ENCODE measurements at regions not wholly inside any gene's neighbourhood (a gene's known extent, or its start where the extent isn't known, plus 50 kb on each side); places are given as distances from the start of the nearest gene placed in this dataset.

DNA sequence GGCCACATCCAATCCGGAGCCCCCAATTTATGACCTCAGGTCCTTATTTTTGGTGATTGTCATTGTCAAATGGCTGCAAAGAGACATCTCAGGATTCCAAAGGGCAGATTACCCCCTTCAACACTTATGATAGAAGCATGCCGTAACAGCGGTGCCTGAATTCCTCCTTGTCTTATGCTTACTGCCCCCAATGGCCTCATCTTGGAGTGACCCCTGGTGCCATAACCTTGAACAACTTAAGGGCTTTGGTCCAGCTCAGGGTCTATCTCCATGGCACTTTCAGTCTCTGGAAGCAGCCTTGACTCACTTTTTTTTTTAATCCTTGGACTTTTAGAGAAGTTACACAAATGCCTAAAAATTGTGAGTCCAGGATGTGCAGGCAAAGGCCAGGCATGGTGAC lies 171.6 kb upstream of the ZNF507 start:
- 90% methylated on average over 3 of the region's 3 CpGs for WGBS (ENCODE audit: low lambda C conversion rate, missing lambda C conversion rate)
- Histone ChIP-seq H3K9me2 (replicated peaks; ENCODE audit: insufficient read depth) (no peaks in the 10 kb centered on the region), H3K4me3 (no peak overlapping the region), H3K36me3 (replicated peaks; ENCODE audit: insufficient read depth, low read depth) (no peaks in the 10 kb centered on the region), H3K9me3 (ENCODE audit: low read depth) (no peaks in the 10 kb centered on the region), H3K4me2 (no peak overlapping the region), H2AFZ (no peak overlapping the region), H3K79me2 (no peaks in the 10 kb centered on the region), H3K27me3 (peaks cover 15% of the 10 kb centered on the region), H3K4me1 (ENCODE audit: insufficient read depth) (no peaks in the 10 kb centered on the region), H4K20me1 (ENCODE audit: insufficient read depth, poor library complexity, severe bottlenecking) (no peaks in the 10 kb centered on the region), H3K27ac (no peak overlapping the region)
- DNase-seq (ENCODE audit: low spot score) = no peak
- TF ChIP-seq EZH2 (IDR thresholded peaks at IDR 0.05; ENCODE audit: borderline replicate concordance) (no peak), EZH2phosphoT487 (IDR thresholded peaks at IDR 0.05; ENCODE audit: low read depth, severe bottlenecking, unreplicated experiment) (no peak)
- TF ChIP-seq, protein P1, sequence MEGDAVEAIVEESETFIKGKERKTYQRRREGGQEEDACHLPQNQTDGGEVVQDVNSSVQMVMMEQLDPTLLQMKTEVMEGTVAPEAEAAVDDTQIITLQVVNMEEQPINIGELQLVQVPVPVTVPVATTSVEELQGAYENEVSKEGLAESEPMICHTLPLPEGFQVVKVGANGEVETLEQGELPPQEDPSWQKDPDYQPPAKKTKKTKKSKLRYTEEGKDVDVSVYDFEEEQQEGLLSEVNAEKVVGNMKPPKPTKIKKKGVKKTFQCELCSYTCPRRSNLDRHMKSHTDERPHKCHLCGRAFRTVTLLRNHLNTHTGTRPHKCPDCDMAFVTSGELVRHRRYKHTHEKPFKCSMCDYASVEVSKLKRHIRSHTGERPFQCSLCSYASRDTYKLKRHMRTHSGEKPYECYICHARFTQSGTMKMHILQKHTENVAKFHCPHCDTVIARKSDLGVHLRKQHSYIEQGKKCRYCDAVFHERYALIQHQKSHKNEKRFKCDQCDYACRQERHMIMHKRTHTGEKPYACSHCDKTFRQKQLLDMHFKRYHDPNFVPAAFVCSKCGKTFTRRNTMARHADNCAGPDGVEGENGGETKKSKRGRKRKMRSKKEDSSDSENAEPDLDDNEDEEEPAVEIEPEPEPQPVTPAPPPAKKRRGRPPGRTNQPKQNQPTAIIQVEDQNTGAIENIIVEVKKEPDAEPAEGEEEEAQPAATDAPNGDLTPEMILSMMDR (IDR thresholded peaks at IDR 0.05; ENCODE audit: poor library complexity) = no peak

DNA sequence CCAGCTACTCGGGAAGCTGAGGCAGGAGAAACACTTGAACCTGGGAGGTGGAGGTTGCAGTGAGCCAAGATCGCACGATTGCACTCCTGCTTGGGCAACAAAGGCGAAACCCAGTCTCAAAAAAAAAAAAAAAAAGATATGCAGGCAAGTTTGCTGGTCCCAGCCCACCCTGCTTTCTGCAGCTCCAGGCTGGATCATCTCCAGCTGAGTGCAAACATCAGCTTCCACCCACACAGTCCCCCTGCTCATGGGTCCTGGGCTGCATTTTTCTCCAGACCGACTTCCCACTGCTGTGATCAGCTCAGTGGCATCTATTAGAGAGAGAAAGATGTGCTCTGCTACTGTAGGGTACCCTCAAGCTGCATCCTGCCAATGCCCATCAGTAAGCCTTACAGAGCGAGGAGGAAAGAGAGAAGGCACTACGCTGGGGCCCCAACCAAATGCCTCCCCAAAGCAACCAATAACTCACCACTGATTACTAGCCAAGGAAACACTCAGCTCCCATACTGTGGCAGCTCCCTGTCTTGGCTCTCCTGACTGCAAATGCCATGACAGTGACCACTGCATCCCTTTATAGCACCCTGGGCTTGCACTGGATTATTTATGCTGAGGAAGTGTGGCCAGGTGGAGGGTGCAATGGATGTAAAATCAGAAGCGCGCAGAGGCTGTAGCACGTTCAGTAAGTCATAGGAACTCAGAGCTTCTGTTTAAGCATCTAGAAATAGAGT lies 170.9 kb upstream of the ZNF507 start:
- 88% methylated on average over 10 of the region's 10 CpGs for WGBS (ENCODE audit: low lambda C conversion rate, missing lambda C conversion rate)
- no peaks in the 10 kb centered on the region for H3K9me3 ChIP-seq (ENCODE audit: low read depth)
- TF ChIP-seq, protein P1 (IDR thresholded peaks at IDR 0.05; ENCODE audit: poor library complexity) = no peak
- TF ChIP-seq EZH2 (IDR thresholded peaks at IDR 0.05; ENCODE audit: borderline replicate concordance) = no peak
- TF ChIP-seq EZH2phosphoT487 (IDR thresholded peaks at IDR 0.05; ENCODE audit: low read depth, severe bottlenecking, unreplicated experiment) = no peak
- H3K4me3 ChIP-seq = no peak overlapping the region
- no peak for DNase-seq (ENCODE audit: low spot score)
- H3K79me2 ChIP-seq = no peaks in the 10 kb centered on the region
- no peaks in the 10 kb centered on the region for H3K4me1 ChIP-seq (ENCODE audit: insufficient read depth)
- H3K4me2 ChIP-seq = no peak overlapping the region
- no peak overlapping the region for H2AFZ ChIP-seq
- no peaks in the 10 kb centered on the region for H3K9me2 ChIP-seq (replicated peaks; ENCODE audit: insufficient read depth)
- H3K27ac ChIP-seq = no peak overlapping the region
- H4K20me1 ChIP-seq (ENCODE audit: insufficient read depth, poor library complexity, severe bottlenecking) = no peaks in the 10 kb centered on the region
- H3K36me3 ChIP-seq (replicated peaks; ENCODE audit: insufficient read depth, low read depth) = no peaks in the 10 kb centered on the region
- H3K27me3 ChIP-seq = peaks cover 15% of the 10 kb centered on the region

DNA sequence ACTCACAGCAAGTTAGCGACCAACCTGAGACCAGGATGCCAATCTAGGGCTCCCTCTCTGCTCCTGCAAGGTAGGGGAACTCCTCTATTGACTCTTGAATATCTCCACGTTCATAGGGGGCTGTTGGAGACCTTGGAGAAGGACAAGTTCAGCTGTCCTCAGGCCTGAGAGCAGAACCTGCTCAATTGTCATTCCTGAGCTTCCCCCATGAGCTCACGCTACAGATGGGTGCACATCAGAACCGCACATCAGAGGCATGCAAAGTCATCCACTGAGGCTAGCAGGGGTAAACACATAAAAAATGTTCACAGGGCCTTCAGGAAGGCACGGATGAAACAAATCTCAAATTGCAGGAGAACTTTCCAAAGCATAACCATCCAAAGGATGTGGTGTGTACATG lies 168.8 kb upstream of the ZNF507 start:
- Histone ChIP-seq H3K4me2 (no peak overlapping the region), H3K4me3 (no peak overlapping the region), H4K20me1 (ENCODE audit: insufficient read depth, poor library complexity, severe bottlenecking) (no peaks in the 10 kb centered on the region), H2AFZ (no peak overlapping the region), H3K4me1 (ENCODE audit: insufficient read depth) (no peaks in the 10 kb centered on the region), H3K27me3 (peaks cover 9% of the 10 kb centered on the region), H3K27ac (no peak overlapping the region), H3K79me2 (no peaks in the 10 kb centered on the region), H3K9me2 (replicated peaks; ENCODE audit: insufficient read depth) (no peaks in the 10 kb centered on the region), H3K36me3 (replicated peaks; ENCODE audit: insufficient read depth, low read depth) (no peaks in the 10 kb centered on the region), H3K9me3 (ENCODE audit: low read depth) (no peaks in the 10 kb centered on the region)
- WGBS (ENCODE audit: low lambda C conversion rate, missing lambda C conversion rate) = 74% methylated on average over 5 of the region's 5 CpGs
- TF ChIP-seq, protein P1 (IDR thresholded peaks at IDR 0.05; ENCODE audit: poor library complexity) = no peak
- TF ChIP-seq EZH2 (IDR thresholded peaks at IDR 0.05; ENCODE audit: borderline replicate concordance) (no peak), EZH2phosphoT487 (IDR thresholded peaks at IDR 0.05; ENCODE audit: low read depth, severe bottlenecking, unreplicated experiment) (no peak)
- DNase-seq (ENCODE audit: low spot score) = no peak
